ENCODE measurements at regions not wholly inside any gene's neighbourhood (a gene's known extent, or its start where the extent isn't known, plus 50 kb on each side); places are given as distances from the start of the nearest gene placed in this dataset.

DNA sequence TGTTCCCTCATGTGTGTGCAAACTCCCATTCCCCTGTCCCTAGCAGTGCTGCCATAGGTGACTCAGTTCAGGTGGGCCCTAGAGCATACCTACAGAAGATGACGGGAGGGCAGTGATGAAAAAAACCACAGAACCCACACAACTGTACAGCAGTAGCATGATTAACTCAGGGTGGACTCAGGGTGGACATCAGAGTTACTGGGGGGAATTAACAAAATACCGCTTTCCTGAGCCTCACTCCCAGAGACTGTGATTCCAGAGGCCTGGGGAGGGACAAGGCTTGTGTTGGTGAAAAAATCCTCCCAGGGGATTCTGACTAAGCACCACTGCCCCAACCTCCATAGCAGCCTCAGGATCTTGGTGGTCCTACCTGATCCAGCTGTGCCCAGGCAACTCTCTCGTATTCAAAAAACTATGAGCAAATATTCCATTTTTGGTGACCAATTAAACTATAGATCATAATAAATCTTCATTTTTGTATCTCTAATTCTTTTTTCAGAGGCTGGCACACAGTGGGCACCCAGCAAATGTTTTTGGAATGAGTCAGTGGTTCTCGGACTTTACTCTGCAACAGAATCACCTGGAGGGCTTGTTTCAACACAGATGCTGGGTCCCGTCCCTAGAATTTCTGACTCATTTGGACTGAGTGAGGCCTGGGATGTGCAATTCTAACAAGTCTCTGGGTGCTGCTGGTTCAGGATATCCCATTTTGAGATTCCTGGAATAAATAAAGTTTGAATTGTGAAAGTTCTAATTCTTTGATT, 84.1 kb upstream of the NABP1 start:
- TF ChIP-seq, protein P1, sequence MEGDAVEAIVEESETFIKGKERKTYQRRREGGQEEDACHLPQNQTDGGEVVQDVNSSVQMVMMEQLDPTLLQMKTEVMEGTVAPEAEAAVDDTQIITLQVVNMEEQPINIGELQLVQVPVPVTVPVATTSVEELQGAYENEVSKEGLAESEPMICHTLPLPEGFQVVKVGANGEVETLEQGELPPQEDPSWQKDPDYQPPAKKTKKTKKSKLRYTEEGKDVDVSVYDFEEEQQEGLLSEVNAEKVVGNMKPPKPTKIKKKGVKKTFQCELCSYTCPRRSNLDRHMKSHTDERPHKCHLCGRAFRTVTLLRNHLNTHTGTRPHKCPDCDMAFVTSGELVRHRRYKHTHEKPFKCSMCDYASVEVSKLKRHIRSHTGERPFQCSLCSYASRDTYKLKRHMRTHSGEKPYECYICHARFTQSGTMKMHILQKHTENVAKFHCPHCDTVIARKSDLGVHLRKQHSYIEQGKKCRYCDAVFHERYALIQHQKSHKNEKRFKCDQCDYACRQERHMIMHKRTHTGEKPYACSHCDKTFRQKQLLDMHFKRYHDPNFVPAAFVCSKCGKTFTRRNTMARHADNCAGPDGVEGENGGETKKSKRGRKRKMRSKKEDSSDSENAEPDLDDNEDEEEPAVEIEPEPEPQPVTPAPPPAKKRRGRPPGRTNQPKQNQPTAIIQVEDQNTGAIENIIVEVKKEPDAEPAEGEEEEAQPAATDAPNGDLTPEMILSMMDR (IDR thresholded peaks at IDR 0.05), result no peak
- TF ChIP-seq POLR2A (IDR thresholded peaks at IDR 0.05), result no peak
- TF ChIP-seq POLR2AphosphoS5 (IDR thresholded peaks at IDR 0.05), result no peak

All from prostate gland (tissue), 2 donors.